Parathyroid adenoma (tissue), 2 donors: ENCODE measurements at regions not wholly inside any gene's neighbourhood (a gene's known extent, or its start where the extent isn't known, plus 50 kb on each side); places are given as distances from the start of the nearest gene placed in this dataset.

Source experiments
- H2AFZ ChIP-seq: fragments of 300-600 bp; sonication (generic); one replicate; pipeline ENCODE4 v1.7.0; 2017; ENCODE audit warnings: antibody characterized with exemption, mild to moderate bottlenecking
- H3K27ac ChIP-seq: fragments of 300-600 bp; sonication (generic); one replicate; pipeline ENCODE4 v1.7.0; 2017
- H3K27me3 ChIP-seq: fragments of 300-600 bp; sonication (generic); one replicate; pipeline ENCODE4 v1.7.0; 2017; ENCODE audit warnings: low read length; ENCODE audit not compliant: control insufficient read depth, insufficient read depth
- H3K36me3 ChIP-seq: fragments of 300-600 bp; sonication (generic); one replicate; pipeline ENCODE4 v1.7.0; 2017; ENCODE audit warnings: low read length; ENCODE audit not compliant: control insufficient read depth, insufficient read depth
- H3K4me1 ChIP-seq: fragments of 300-600 bp; sonication (generic); one replicate; pipeline ENCODE4 v1.7.0; 2017; ENCODE audit warnings: control low read depth
- H3K4me2 ChIP-seq: fragments of 300-600 bp; sonication (generic); one replicate; pipeline ENCODE4 v1.7.0; 2017; ENCODE audit warnings: low read length
- H3K4me3 ChIP-seq: fragments of 300-600 bp; sonication (generic); one replicate; pipeline ENCODE4 v1.7.0; 2017; ENCODE audit warnings: low read depth, low read length
- H3K79me2 ChIP-seq: fragments of 300-600 bp; sonication (generic); one replicate; pipeline ENCODE4 v1.7.0; 2017; ENCODE audit warnings: control low read depth
- H3K9ac ChIP-seq: fragments of 300-600 bp; sonication (generic); one replicate; pipeline ENCODE4 v1.7.0; 2017; ENCODE audit warnings: mild to moderate bottlenecking
- H3K9me3 ChIP-seq: fragments of 300-600 bp; sonication (generic); one replicate; pipeline ENCODE4 v1.7.0; 2017; ENCODE audit warnings: low read length; ENCODE audit not compliant: control insufficient read depth
- TF ChIP-seq, protein P1 (sequence below): fragments of 300-600 bp; sonication (generic); IDR thresholded peaks from one replicate; pipeline ENCODE4 v1.7.0; 2017; ENCODE audit warnings: antibody characterized with exemption, mild to moderate bottlenecking
- donor health status: primary hyperparathyroidism.

DNA sequence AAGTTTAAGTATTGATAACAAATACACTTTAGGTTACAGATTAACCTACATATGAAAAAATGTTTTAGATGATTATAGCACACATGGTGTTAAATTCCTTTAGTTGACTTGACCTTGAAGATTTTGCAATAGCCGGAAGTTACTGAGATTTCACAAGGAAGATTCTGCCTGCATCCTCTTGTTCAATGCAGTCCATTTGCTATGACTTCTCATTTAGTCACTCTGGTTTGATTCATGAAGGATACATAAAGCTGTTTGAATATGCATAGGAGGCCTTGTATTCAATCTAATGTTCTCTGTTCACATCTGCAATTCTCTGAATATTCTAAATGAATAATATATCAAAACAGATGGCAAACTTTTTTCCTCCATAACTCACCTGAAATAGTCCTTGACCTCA, 870.2 kb upstream of the GOT2 start:
- TF ChIP-seq, protein P1, sequence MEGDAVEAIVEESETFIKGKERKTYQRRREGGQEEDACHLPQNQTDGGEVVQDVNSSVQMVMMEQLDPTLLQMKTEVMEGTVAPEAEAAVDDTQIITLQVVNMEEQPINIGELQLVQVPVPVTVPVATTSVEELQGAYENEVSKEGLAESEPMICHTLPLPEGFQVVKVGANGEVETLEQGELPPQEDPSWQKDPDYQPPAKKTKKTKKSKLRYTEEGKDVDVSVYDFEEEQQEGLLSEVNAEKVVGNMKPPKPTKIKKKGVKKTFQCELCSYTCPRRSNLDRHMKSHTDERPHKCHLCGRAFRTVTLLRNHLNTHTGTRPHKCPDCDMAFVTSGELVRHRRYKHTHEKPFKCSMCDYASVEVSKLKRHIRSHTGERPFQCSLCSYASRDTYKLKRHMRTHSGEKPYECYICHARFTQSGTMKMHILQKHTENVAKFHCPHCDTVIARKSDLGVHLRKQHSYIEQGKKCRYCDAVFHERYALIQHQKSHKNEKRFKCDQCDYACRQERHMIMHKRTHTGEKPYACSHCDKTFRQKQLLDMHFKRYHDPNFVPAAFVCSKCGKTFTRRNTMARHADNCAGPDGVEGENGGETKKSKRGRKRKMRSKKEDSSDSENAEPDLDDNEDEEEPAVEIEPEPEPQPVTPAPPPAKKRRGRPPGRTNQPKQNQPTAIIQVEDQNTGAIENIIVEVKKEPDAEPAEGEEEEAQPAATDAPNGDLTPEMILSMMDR: no peak
- H3K9ac ChIP-seq: no peak overlapping the region
- H3K27ac ChIP-seq: no peak overlapping the region
- H3K9me3 ChIP-seq: no peaks in the 10 kb centered on the region
- no peak overlapping the region for H3K4me2 ChIP-seq
- no peaks in the 10 kb centered on the region for H3K27me3 ChIP-seq
- no peak overlapping the region for H2AFZ ChIP-seq
- H3K4me1 ChIP-seq: no peaks in the 10 kb centered on the region
- no peaks in the 10 kb centered on the region for H3K36me3 ChIP-seq
- H3K4me3 ChIP-seq: no peak overlapping the region
- H3K79me2 ChIP-seq: no peaks in the 10 kb centered on the region

- Histone ChIP-seq H3K9ac (no peak overlapping the region), H3K27me3 (no peaks in the 10 kb centered on the region), H3K36me3 (no peaks in the 10 kb centered on the region), H3K4me2 (no peak overlapping the region), H3K9me3 (no peaks in the 10 kb centered on the region), H3K4me1 (no peaks in the 10 kb centered on the region), H2AFZ (no peak overlapping the region), H3K27ac (no peak overlapping the region), H3K4me3 (no peak overlapping the region), H3K79me2 (no peaks in the 10 kb centered on the region)
- TF ChIP-seq, protein P1: no peak
These were observed 867.3 kb upstream of the GOT2 start for GRCh38 chr16:59601452-59601851.

GRCh38 chr16:59597269-59597668, 863.2 kb upstream of the GOT2 start:
- Histone ChIP-seq H2AFZ (no peak overlapping the region), H3K4me2 (no peak overlapping the region), H3K4me3 (no peak overlapping the region), H3K9me3 (no peaks in the 10 kb centered on the region), H3K4me1 (no peaks in the 10 kb centered on the region), H3K79me2 (no peaks in the 10 kb centered on the region), H3K27me3 (no peaks in the 10 kb centered on the region), H3K27ac (no peak overlapping the region), H3K9ac (no peak overlapping the region), H3K36me3 (no peaks in the 10 kb centered on the region)
- TF ChIP-seq, protein P1: no peak

GRCh38 chr16:59596693-59597092, 862.6 kb upstream of the GOT2 start:
- H3K27ac ChIP-seq: no peak overlapping the region
- no peaks in the 10 kb centered on the region for H3K4me1 ChIP-seq
- H3K4me2 ChIP-seq: no peak overlapping the region
- no peaks in the 10 kb centered on the region for H3K27me3 ChIP-seq
- H3K9me3 ChIP-seq: no peaks in the 10 kb centered on the region
- TF ChIP-seq, protein P1: no peak
- H3K79me2 ChIP-seq: no peaks in the 10 kb centered on the region
- no peak overlapping the region for H3K9ac ChIP-seq
- no peaks in the 10 kb centered on the region for H3K36me3 ChIP-seq
- H3K4me3 ChIP-seq: no peak overlapping the region
- H2AFZ ChIP-seq: no peak overlapping the region

DNA sequence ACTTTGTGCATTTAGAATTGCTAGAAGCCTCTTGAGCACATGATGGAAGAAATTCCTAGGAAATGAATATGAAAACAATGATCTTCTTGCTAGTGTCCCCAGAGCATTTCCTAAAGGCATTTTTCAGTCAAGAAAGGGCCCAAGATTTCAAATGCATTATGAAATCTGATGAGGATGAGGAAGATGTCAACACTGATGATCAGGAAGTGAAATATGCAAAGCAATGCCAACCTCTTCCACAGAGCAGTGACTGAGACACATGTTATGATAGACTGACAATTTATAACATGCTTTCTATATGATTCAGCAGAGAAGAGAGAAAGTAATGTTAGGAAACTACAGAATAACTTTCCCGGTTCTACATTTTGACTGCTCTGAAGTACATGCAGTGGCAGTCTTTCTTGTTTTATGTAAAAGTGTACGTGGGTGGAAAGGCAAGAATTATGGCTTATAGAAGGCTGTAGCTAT, 859.1 kb upstream of the GOT2 start:
- H3K27ac ChIP-seq: no peak overlapping the region
- no peak overlapping the region for H3K4me2 ChIP-seq
- no peak overlapping the region for H2AFZ ChIP-seq
- H3K4me1 ChIP-seq: no peaks in the 10 kb centered on the region
- H3K36me3 ChIP-seq: no peaks in the 10 kb centered on the region
- no peaks in the 10 kb centered on the region for H3K9me3 ChIP-seq
- no peak overlapping the region for H3K4me3 ChIP-seq
- TF ChIP-seq, protein P1: no peak
- no peak overlapping the region for H3K9ac ChIP-seq
- no peaks in the 10 kb centered on the region for H3K79me2 ChIP-seq
- no peaks in the 10 kb centered on the region for H3K27me3 ChIP-seq
